DMS153 treated with DMSO at 0.1 percent for 48 hours (cell line): ENCODE measurements at regions not wholly inside any gene's neighbourhood (a gene's known extent, or its start where the extent isn't known, plus 50 kb on each side); places are given as distances from the start of the nearest gene placed in this dataset.
"Not testable (repeated sequence)": the region's sequence is repeated elsewhere in the genome, so short reads cannot be mapped to it uniquely, and the experiment has no call there.

Experiments
- DNase-seq: peaks from one replicate; lab custom pipeline; 2025; ENCODE audit not compliant: unreplicated experiment; lab: John Stamatoyannopoulos, UW

DNA sequence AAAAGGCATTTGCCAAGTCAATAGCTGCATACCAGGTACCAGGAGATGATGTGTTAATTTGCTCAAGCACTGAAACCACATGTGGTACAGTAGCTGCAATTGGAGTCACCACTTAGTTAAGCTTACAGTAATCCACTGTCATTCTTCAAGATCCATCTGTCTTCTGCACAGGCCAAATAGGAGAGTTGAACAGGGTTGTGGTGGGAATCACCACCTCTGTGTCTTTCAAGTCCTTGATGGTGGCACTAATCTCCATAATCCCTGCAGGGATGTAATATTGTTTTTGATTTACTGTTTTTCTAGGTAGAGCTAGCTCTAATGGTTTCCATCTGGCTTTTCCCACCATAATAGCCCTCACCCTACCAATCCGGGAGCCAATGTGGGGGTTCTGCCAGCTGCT lies 91.9 kb downstream of the FCRL5 start:
- no peak for DNase-seq

DNA sequence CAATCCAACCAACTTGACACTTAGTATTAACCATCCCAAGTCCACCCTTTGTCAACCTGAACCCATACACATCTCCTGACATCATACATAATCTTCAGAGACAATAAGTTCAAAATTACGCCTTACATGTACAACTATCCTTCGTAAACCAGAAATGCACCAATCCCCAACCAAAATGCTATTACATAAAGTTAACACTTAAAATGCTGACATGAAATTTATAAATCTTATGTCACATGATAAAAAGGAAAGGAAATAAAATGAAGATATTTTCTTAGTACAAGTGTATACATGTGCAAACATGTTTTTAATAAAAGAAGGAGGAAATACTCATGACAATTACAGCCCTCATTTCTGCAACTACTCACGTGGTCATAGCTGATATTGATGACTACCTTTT lies 95.0 kb downstream of the FCRL5 start:
- DNase-seq = no peak

GRCh38 chr1:157455318-157455717 lies 97.0 kb downstream of the FCRL5 start:
- no peak for DNase-seq

- DNase-seq = no peak
These were observed 102.2 kb downstream of the FCRL5 start for GRCh38 chr1:157450106-157450505.

DNA sequence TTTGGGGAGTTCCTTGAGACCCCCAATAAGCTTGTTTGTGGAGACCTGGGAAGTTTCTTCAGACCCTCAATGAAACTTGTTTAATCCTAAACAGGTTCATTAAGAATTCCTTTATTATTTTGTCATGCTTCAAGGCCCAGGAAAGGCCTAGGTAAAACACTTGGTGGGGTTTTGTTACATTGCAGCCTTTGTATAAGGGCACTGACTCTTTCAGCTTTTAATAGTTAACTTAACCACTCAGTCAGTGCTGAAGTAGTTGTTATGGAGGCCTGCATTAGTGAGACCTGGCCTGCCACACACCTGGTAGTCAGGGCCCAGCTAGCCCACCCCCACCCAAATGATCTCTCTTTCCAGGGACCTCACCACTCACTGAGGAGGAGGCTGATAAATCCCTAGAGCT lies 103.7 kb downstream of the FCRL5 start:
- no peak for DNase-seq

GRCh38 chr1:157446356-157446755 lies 106.0 kb downstream of the FCRL5 start:
- not testable (repeated sequence) for DNase-seq

GRCh38 chr1:157445616-157446140 lies 106.6 kb downstream of the FCRL5 start:
- not testable (repeated sequence) for DNase-seq

DNA sequence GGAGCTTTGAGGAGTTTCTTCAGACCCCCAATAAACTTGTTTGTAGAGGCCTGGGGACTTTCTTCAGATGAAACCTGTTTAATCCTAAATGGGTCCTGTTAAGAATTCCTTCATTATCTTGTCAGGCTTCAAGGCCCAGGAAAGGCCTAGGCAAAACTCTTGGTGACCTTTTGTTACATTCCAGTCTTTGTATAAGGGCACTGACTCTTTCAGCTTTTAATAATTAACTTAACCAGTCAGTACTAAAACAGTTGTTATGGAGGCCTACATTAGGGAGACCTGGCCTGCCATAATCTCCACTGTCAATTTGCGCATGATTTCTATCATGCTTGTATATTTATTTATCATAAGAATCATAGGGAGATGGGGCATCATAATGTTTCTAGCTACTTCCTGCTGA lies 110.2 kb downstream of the FCRL5 start:
- DNase-seq = no peak

- no peak for DNase-seq
These were observed 112.9 kb downstream of the FCRL5 start for GRCh38 chr1:157439302-157439954.

- DNase-seq = no peak
These were observed 113.7 kb downstream of the FCRL5 start for GRCh38 chr1:157438613-157439012.

DNA sequence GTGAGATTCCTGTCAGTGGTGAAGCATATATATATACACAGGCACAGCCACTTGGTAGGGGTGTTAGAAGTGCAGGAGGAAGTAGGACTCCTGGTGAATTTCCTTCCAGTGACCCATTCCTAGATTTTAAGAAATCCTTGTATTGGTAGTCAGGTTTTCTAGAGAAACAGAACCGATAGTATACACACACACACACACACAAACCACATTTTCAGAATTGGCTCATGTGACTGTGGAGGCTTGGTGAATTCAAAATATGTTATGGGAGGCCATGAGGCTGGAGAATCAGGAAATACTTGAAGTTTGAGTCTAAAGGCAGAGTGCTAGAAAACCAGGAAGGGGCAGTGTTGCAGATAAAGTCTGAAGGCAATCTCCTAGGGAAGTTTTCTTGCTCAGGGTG lies 114.2 kb downstream of the FCRL5 start:
- no peak for DNase-seq

DNA sequence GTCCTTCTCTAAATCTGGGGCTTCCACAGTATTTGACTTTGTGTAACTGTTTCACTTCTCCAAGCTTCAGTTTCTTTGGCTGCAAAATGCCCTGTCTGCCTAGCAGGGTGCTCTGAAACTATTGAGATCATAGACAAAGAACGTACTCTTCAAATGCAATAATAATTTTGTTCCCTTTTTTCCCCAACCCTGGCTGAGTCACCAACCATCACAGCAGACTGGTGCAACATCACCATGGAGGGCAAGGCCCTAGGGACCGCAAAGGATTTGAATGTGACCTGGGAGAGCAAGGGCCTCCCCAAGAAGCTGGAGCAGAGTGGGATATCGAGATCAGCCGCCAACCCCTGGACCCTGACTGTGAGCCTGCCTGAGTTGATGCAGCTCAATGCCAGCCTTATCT lies 115.0 kb downstream of the FCRL5 start:
- DNase-seq = no peak

GRCh38 chr1:157431751-157432150 lies 120.6 kb downstream of the FCRL5 start:
- no peak for DNase-seq

DNA sequence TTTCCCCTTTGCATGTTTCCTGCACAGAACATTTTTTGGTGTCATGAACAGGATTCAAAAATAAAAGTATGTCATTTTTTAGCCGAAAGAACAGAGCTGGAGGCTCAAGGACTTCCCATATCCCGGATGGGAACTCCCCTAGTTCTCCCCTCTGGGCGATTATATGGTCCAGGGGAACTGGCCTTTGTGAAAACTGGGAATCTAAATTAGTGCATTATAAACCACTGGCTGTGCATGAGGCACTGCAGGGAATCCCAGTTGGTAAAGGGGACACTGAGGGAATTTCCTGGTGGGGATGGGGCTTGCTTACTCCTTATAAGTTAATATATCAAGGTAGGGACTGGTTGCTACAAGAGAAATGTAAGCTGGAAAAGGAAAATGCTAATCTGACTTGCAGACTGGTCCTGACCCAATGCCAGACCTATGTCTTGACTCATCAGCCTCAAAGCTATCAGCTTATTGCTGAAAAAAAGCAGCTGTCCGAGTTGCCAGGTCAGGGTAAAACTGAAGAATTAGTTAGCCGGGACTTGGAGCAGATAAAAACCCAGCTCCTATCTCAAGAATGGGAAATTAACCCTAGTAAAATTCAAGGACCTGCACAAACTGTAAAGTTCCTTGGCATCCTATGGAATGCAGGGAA lies 122.6 kb downstream of the FCRL5 start:
- no peak for DNase-seq

GRCh38 chr1:157423764-157424163 lies 128.6 kb downstream of the FCRL5 start:
- not testable (repeated sequence) for DNase-seq

DNA sequence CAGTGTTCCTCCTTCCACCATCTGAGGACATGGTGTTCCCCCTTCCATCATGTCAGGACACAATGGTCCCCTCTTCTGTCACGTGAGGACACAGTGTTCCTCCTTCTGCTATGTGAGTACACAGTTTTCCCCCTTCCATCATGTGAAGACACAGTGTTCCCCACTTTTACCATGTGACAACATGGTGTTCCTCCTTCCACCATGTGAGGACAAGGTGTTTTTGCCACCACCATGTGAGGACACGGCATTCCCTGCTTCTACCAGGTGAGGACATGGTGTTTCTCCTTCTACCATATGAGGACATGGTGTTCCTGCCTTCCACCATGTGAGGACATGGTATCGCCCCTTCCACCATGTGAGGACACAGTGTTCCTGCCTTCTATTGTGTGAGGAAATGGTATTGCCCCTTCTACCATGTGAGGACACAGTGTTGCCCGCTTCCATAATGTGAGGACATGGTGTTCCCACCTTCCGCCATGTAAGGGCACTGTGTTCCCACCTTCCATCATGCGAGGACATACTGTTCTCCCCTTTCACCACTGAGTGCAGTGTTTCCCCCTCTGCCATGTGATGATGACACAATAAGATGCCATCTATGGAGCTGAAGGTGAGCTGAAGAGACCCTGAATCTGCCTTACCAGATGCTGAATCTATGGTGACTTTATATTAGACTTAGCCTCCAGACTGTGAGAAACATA lies 132.3 kb downstream of the FCRL5 start:
- no peak for DNase-seq

DNA sequence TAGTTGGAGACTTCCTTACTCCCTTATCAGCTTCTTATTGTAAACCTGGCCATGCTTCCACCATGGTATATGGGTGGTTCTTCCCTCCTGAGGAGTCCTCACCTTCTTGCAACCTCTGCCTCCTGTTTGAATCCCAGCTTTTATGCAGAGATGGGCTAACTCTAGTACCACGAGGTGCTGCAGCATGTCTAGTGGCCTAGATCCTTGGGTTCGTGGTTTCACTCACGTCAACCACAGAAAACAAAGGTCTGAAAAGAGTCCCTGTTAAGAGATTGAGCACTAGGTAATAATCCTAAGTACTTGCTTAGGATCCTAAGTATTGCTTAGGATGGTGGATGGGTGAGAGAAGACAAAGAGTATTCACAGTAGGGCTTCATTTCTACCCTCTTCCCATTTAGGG lies 133.7 kb downstream of the FCRL5 start:
- no peak for DNase-seq

GRCh38 chr1:157418231-157418630 lies 134.1 kb downstream of the FCRL5 start:
- DNase-seq = no peak

DNA sequence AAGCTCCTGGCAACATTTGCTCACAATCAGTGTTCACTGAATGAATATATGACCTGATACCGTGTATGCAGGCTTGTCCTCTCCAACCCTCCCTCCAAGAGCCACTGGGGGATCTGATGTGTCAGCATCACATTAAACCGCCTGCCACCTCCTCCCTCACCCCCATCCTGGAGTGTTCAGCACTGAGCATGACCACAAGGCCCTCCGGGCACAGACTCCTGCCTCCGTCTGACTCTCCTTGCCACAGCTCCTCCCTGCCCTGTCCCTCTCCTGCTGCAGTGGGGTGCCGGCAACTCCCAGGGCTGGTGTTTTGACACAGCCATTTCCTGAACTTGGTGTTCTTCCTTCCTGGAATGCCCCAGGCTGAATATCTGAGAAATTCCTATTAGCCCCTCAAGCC lies 136.7 kb downstream of the FCRL5 start:
- DNase-seq = no peak

DNA sequence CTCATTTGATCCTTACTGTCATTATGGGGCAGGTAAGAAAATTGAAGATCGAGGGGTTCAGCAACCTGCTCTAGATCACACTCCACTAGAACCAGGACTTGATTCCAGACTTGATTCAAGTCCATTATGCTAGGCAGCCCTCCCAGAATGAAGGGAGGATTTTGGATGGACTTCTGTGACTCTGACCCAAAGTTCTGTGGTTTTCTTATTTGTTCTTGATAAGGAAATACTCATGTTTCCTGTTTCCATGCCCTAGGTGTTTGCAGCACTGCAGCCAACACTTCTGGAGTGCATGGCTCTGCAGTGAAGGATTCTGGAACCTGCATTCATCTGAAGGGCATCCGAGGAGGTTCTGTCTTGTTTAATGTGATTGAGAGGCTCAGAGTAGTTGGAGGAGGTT lies 140.0 kb downstream of the FCRL5 start:
- DNase-seq = no peak

GRCh38 chr1:157411769-157412168 lies 140.5 kb downstream of the FCRL5 start:
- no peak for DNase-seq

- DNase-seq = no peak
These were observed 141.3 kb downstream of the FCRL5 start for GRCh38 chr1:157411064-157411463.
